ENCODE measurements at regions not wholly inside any gene's neighbourhood (a gene's known extent, or its start where the extent isn't known, plus 50 kb on each side); places are given as distances from the start of the nearest gene placed in this dataset.
"Not testable (repeated sequence)": the region's sequence is repeated elsewhere in the genome, so short reads cannot be mapped to it uniquely, and the experiment has no call there.

DNA sequence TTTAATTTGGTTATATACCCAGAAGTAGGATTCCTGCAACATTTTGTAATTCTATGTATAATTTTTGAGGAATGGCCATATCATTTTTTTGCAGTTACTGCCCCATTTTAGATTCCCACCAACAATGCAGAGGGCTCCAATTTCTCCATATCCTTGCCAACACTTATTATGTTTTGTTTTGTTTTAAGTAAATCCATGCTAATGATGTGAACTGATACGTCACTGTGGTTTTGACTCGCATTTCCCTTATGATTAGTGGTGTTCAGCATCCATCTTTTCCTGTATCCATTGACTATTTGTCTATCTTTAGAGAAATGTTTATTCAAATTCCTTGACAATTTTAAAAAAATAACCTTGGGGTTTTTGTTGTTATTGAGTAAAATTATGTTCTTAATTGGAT lies 826.4 kb downstream of the CDH11 start:
- Mint-ChIP-seq H3K4me1 (no peaks in the 10 kb centered on the region), H3K36me3 (no peaks in the 10 kb centered on the region), H3K27me3 (no peaks in the 10 kb centered on the region), H3K9me3 (ENCODE audit: low read depth) (peaks cover 15% of the 10 kb centered on the region), H3K4me3 (no peak overlapping the region), H3K27ac (no peak overlapping the region)
- ATAC-seq: no peak
- no peak for DNase-seq
- CTCF ChIA-PET: no interaction called here

DNA sequence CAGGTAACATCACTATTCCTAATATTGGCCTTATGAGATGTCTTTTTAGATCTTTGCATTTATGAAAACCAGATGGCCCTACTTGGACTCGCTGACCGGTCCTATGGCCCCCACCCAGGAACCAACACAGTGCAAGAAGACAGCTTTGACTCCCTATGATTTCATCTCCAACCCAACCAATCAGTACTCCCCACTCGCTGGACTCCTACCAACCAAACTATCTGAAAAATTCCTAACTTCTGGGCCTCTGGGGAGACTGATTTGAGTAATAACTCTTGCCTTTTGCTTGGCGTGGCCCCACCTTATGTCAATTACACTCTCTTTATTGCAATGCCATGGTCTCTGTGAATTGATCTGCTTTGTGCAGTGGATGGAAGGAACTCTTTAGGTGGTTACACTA lies 828.9 kb downstream of the CDH11 start:
- no peaks in the 10 kb centered on the region for H3K4me1 Mint-ChIP-seq
- no peak overlapping the region for H3K4me3 Mint-ChIP-seq
- no peak overlapping the region for H3K27ac Mint-ChIP-seq
- CTCF ChIA-PET: no interaction called here
- H3K27me3 Mint-ChIP-seq: no peaks in the 10 kb centered on the region
- ATAC-seq (no peak), DNase-seq (no peak)
- H3K36me3 Mint-ChIP-seq: no peaks in the 10 kb centered on the region
- peaks cover 10% of the 10 kb centered on the region for H3K9me3 Mint-ChIP-seq (ENCODE audit: low read depth)

DNA sequence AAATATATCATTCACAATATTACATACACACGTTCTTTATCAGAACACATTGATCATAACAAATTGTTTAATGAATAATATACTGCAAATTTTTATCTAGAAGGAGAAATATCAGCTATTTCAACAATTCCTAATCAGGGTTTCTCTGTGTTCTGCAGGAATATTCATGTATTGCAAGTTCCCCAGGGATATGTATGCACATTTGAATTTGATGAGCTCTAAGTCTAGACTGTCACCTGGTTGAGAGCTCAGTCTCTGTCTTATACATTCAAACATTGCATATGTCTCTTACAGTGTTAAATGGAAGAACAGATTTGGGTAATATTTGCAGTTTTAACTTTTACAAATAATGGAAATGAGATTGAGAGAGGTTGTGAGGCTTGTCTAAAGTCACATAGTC lies 829.7 kb downstream of the CDH11 start:
- H3K36me3 Mint-ChIP-seq: no peaks in the 10 kb centered on the region
- no peak overlapping the region for H3K4me3 Mint-ChIP-seq
- H3K27ac Mint-ChIP-seq: no peak overlapping the region

DNA sequence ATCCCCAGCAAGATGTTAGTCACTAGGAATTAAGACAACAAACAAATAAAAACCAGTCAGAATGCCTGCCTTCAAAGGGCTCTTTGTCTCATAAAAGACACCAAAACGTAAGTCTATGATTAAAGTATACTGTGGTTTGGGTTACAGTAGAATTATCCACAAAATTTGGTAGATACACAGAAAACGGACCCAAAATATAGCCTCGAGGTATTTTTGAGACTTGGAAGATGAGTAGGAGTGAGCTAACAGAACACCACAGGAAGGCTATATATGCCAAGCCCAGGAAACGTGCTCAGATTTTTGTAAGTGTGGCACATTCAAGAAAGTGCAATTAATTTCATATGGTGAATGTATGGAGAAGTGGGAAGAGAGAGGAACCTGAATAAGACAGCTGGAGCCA lies 831.4 kb downstream of the CDH11 start:
- ATAC-seq (no peak), DNase-seq (no peak)
- H3K4me1 Mint-ChIP-seq: no peaks in the 10 kb centered on the region
- CTCF ChIA-PET: no interaction called here
- peaks cover 6% of the 10 kb centered on the region for H3K9me3 Mint-ChIP-seq (ENCODE audit: low read depth)
- no peak overlapping the region for H3K4me3 Mint-ChIP-seq
- H3K27me3 Mint-ChIP-seq: no peaks in the 10 kb centered on the region
- no peaks in the 10 kb centered on the region for H3K36me3 Mint-ChIP-seq
- no peak overlapping the region for H3K27ac Mint-ChIP-seq

More for the DNA sequence above, 829.7 kb downstream of the CDH11 start:
- ATAC-seq: no peak
- DNase-seq: no peak
- CTCF ChIA-PET: no interaction called here
- H3K27me3 Mint-ChIP-seq: no peaks in the 10 kb centered on the region
- no peaks in the 10 kb centered on the region for H3K4me1 Mint-ChIP-seq
- H3K9me3 Mint-ChIP-seq (ENCODE audit: low read depth): peaks cover 8% of the 10 kb centered on the region

DNA sequence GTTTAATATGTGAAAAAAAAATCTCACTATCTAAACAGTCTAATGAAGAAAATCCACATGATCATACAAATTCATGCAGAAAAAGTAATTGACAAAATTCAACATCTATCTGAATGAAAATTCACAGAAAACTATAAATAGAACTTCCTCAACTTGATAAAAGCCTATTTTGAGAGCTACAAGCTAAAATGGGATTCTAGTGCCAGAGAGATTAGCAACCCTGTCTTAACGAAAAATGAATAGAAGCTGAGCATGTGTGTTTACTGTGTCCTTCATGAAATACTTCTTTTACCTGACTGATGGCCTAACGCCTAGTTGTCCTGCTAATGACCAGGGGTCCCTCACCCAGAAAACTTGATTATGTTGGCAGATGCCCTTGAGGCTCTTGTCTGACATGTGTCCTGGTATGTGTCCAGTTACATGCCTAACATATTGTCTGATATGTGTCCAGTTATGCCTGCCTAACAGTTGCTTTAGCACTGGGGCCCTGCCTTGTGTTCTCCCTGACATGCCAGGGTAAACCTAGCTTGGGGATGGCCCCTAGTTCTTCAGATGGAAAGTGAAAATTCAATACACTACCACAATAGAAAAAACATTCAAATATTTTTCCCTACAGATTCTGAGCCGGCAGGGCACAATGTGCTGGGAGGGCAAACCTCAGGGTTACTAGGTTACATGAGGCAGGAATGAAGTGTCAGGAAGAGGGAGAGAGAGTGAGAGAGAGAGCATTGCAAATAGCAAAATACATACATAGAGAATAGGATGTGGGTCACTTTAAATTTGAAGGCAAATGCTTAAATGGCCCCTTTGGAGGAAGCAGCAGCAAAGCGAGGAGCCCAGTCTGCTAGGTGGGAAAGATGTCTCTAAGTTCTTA lies 834.0 kb downstream of the CDH11 start:
- H3K4me3 Mint-ChIP-seq: no peak overlapping the region
- no peak overlapping the region for H3K27ac Mint-ChIP-seq
- H3K27me3 Mint-ChIP-seq: no peaks in the 10 kb centered on the region
- H3K36me3 Mint-ChIP-seq: no peaks in the 10 kb centered on the region
- ATAC-seq (no peak), DNase-seq (no peak)
- CTCF ChIA-PET: no interaction called here
- peaks cover 6% of the 10 kb centered on the region for H3K9me3 Mint-ChIP-seq (ENCODE audit: low read depth)
- H3K4me1 Mint-ChIP-seq: no peaks in the 10 kb centered on the region

DNA sequence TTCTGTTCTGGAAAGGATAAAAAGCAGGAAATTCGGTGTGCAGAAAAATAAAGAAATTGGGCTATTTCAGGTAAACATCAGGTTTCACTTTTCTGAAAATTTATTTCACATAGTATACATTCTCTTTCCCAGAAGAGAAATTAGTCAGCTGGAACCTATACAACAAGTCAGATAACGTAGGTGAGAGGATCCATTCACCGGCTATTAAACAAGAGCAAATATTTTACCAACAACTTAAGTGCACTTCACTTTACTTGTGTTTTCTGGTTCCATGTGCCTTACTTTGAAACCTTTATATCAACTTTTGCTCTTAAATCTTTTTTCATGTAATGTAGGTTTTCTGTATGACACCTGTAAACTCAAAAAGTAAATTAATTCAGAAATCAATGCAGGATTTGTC lies 839.7 kb downstream of the CDH11 start:
- H3K36me3 Mint-ChIP-seq: no peaks in the 10 kb centered on the region
- no peaks in the 10 kb centered on the region for H3K4me1 Mint-ChIP-seq
- peaks cover 9% of the 10 kb centered on the region for H3K9me3 Mint-ChIP-seq (ENCODE audit: low read depth)
- H3K4me3 Mint-ChIP-seq: no peak overlapping the region
- DNase-seq (no peak), ATAC-seq (no peak)
- no peaks in the 10 kb centered on the region for H3K27me3 Mint-ChIP-seq
- H3K27ac Mint-ChIP-seq: no peak overlapping the region
- CTCF ChIA-PET: no interaction called here

DNA sequence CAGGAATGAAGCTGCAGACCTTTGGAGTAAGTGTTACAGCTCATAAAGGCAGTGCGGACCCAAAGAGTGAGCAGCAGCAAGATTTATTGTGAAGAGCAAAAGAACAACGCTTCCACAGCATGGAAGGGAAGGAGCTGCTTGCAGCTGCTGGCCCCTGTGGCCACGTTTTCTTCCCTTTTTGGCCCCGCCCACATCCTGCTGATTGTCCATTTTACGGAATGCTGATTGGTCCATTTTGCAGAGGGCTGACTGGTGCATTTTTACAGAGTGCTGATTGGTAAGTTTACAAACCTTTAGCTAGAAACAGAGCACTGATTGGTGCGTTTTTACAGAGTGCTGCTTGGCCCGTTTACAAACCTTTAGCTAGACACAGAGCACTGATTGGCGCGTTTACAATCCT lies 841.5 kb downstream of the CDH11 start:
- no peak overlapping the region for H3K4me3 Mint-ChIP-seq
- H3K27me3 Mint-ChIP-seq: no peaks in the 10 kb centered on the region
- no peaks in the 10 kb centered on the region for H3K4me1 Mint-ChIP-seq
- peaks cover 11% of the 10 kb centered on the region for H3K9me3 Mint-ChIP-seq (ENCODE audit: low read depth)
- no peak for DNase-seq
- CTCF ChIA-PET: no interaction called here
- no peaks in the 10 kb centered on the region for H3K36me3 Mint-ChIP-seq
- ATAC-seq: no peak
- H3K27ac Mint-ChIP-seq: no peak overlapping the region

DNA sequence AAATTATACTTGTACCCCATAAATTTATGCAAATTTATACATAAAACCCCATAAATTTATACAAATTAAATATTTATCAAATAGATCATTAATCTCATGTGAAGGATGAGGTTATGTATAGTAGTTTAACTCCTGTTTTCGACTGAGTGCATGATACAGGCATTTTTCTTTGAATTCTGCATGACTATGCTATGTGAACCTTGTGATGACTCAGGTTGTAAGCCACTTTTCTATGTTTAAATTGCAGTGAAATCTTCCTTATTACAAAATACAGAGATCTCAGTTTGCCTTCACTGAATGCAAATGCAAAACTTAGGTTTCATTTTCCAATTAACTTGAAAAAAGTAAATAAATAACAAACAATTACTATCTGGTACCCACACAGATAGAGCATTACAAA lies 843.7 kb downstream of the CDH11 start:
- Mint-ChIP-seq H3K36me3 (no peaks in the 10 kb centered on the region), H3K27ac (no peak overlapping the region), H3K9me3 (ENCODE audit: low read depth) (peaks cover 11% of the 10 kb centered on the region), H3K27me3 (no peaks in the 10 kb centered on the region), H3K4me1 (no peaks in the 10 kb centered on the region), H3K4me3 (no peak overlapping the region)
- CTCF ChIA-PET: no interaction called here
- DNase-seq (no peak), ATAC-seq (no peak)

DNA sequence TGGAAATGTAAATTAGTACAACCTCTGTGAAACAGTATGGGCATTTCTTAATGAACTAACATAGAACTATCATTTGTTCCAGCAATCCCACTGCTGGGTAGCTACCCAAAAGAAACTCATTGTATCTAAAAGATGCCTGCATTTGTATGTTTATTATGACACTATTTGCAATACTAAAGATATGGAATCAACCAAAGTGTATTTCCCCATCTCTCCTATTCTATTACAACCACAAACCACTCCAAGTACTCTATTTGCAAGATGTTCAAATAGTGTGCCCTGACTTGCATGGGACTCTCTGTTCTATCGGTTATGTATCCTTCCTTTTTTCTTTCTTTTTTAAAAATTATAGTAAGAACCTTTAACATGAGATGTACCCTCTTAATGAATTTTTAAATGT lies 845.2 kb downstream of the CDH11 start:
- Mint-ChIP-seq H3K27me3 (no peaks in the 10 kb centered on the region), H3K27ac (no peak overlapping the region), H3K4me1 (no peaks in the 10 kb centered on the region), H3K4me3 (no peak overlapping the region), H3K36me3 (no peaks in the 10 kb centered on the region), H3K9me3 (ENCODE audit: low read depth) (peaks cover 12% of the 10 kb centered on the region)
- no peak for ATAC-seq
- CTCF ChIA-PET: no interaction called here
- no peak for DNase-seq

DNA sequence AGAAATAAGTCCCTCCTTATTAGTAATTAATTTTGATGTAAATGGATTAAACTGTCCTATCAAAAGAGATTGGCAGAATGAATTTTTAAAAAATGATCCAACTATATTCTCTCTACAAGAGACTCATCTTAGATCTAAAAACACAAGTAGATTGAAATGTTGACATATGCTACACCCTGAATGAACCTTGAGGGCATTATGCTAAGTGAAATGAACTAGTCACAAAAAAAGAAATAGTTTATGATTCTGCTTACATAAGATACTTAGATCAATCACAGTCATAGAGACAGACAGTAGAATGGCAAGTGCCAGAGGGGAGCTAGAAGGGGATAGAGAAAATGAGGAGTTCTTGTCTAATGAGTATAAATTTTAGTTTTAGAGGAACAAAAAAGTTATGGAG lies 849.8 kb downstream of the CDH11 start:
- Mint-ChIP-seq H3K27ac (no peak overlapping the region), H3K4me1 (no peaks in the 10 kb centered on the region), H3K4me3 (no peak overlapping the region), H3K36me3 (no peaks in the 10 kb centered on the region), H3K27me3 (no peaks in the 10 kb centered on the region), H3K9me3 (ENCODE audit: low read depth) (peaks cover 9% of the 10 kb centered on the region)
- CTCF ChIA-PET: no interaction called here
- DNase-seq (no peak), ATAC-seq (no peak)

DNA sequence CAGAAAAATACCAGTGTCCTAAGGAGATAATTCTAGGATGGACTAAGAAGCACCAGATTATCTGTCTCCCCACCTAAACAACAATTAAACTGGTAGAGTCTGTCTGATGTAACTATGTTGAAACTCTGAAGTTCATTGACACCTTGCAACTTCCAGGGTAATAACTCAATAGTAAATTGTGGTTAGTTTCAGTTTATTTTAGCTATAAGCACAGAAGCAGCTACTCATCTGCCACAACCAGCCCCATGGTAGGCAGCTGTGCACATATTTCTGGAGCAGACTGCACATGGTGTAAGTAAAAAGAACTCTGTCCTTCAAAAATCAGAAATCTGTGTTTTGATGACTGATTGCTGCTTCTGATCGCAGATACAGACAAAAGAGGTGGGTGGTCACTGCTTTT lies 852.1 kb downstream of the CDH11 start:
- ATAC-seq: no peak
- H3K36me3 Mint-ChIP-seq: no peaks in the 10 kb centered on the region
- H3K27me3 Mint-ChIP-seq: no peaks in the 10 kb centered on the region
- H3K9me3 Mint-ChIP-seq (ENCODE audit: low read depth): peaks cover 8% of the 10 kb centered on the region
- no peaks in the 10 kb centered on the region for H3K4me1 Mint-ChIP-seq
- no peak overlapping the region for H3K27ac Mint-ChIP-seq
- DNase-seq: no peak
- H3K4me3 Mint-ChIP-seq: no peak overlapping the region
- CTCF ChIA-PET: no interaction called here

DNA sequence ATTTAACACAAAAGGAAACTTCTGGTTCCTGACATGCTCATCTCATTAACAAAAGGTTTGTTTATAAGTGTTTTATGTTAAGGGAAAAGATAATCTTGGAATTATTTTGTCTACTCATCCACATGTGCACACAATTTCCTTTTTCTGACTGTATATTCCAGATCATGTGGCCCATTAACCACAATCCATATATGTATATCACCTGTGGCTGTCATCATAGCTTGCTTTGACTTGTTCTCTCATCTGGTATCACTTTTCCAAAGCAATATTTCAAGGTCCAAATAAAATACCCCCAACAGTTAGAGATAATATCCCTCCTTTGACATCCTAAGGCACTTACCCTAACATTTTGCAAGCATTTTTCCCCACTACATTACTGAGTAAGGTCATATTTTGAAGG lies 856.1 kb downstream of the CDH11 start:
- Mint-ChIP-seq H3K4me1 (no peaks in the 10 kb centered on the region), H3K27me3 (no peaks in the 10 kb centered on the region), H3K9me3 (ENCODE audit: low read depth) (peaks cover 14% of the 10 kb centered on the region), H3K4me3 (no peak overlapping the region), H3K27ac (no peak overlapping the region), H3K36me3 (no peaks in the 10 kb centered on the region)
- ATAC-seq (no peak), DNase-seq (no peak)
- CTCF ChIA-PET: no interaction called here

DNA sequence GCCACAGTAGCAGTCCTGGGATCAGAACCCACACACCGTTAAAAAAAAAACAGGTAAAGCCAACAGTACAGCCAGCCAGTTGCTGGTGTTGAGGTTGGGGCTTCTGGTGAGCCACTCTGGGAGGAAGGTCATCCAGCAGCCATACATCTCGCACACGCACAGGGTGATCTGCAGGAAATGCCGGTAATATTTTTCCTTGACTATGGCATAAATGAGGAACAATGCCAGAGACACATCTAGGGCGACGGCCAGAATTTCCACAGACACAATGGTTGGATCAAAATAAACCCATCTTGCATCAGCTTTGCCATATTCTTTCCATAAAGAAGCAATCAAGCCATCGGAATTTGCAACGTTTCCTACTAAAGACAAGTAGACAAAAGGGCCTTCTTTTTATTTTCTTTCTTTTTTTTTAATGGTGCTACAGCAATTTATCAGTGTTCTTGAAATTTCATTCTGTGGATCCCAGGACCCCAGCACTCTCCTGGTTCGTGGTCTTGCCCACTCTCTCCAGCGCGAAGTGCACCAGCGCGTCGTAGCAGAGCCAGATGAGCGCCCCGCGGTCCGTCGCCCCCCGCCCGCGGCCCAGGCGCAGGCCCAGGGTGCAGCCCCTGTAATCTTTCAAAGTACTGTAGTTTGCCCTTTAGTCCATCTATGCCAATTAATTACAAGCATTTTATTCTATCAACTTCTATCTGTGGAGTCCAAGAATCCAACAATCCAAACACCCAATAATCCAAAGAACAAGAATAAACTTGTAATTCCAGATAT lies 861.0 kb downstream of the CDH11 start:
- CTCF ChIA-PET: not testable (repeated sequence)

More for the DNA sequence above, 861.0 kb downstream of the CDH11 start:
- H3K27ac Mint-ChIP-seq, H3K4me3 Mint-ChIP-seq, H3K4me1 Mint-ChIP-seq, H3K36me3 Mint-ChIP-seq, ATAC-seq, DNase-seq, H3K27me3 Mint-ChIP-seq: not testable (repeated sequence)
- peaks cover 19% of the 10 kb centered on the region for H3K9me3 Mint-ChIP-seq (ENCODE audit: low read depth)
